ENCODE measurements at regions not wholly inside any gene's neighbourhood (a gene's known extent, or its start where the extent isn't known, plus 50 kb on each side); places are given as distances from the start of the nearest gene placed in this dataset.

GRCh38 chr13:88459331-88459730 is 788.2 kb downstream of the SLITRK5 start:
- peaks cover 11% of the 10 kb centered on the region for H3K4me1 Mint-ChIP-seq (ENCODE audit: low read depth, unreplicated experiment)
- H3K27me3 Mint-ChIP-seq (ENCODE audit: unreplicated experiment), result no peaks in the 10 kb centered on the region
- TF ChIP-seq CTCF (IDR thresholded peaks at IDR 0.05; ENCODE audit: partially characterized antibody, unreplicated experiment), result no peak
- H3K4me3 Mint-ChIP-seq (ENCODE audit: unreplicated experiment), result no peak overlapping the region
- H3K9me3 Mint-ChIP-seq (ENCODE audit: unreplicated experiment), result peaks cover 7% of the 10 kb centered on the region
- peak overlapping the region; percentile 40 for H3K27ac Mint-ChIP-seq (ENCODE audit: unreplicated experiment)
- DNase-seq, result no peak
- no peaks in the 10 kb centered on the region for H3K36me3 Mint-ChIP-seq (ENCODE audit: unreplicated experiment)

GRCh38 chr13:88461272-88462009 is 790.3 kb downstream of the SLITRK5 start:
- Mint-ChIP-seq H3K27me3 (ENCODE audit: unreplicated experiment) (no peaks in the 10 kb centered on the region), H3K27ac (ENCODE audit: unreplicated experiment) (no peak overlapping the region), H3K9me3 (ENCODE audit: unreplicated experiment) (peaks cover 7% of the 10 kb centered on the region), H3K36me3 (ENCODE audit: unreplicated experiment) (no peaks in the 10 kb centered on the region), H3K4me1 (ENCODE audit: low read depth, unreplicated experiment) (peaks cover 11% of the 10 kb centered on the region), H3K4me3 (ENCODE audit: unreplicated experiment) (no peak overlapping the region)
- no peak for TF ChIP-seq CTCF (IDR thresholded peaks at IDR 0.05; ENCODE audit: partially characterized antibody, unreplicated experiment)
- DNase-seq, result no peak

DNA sequence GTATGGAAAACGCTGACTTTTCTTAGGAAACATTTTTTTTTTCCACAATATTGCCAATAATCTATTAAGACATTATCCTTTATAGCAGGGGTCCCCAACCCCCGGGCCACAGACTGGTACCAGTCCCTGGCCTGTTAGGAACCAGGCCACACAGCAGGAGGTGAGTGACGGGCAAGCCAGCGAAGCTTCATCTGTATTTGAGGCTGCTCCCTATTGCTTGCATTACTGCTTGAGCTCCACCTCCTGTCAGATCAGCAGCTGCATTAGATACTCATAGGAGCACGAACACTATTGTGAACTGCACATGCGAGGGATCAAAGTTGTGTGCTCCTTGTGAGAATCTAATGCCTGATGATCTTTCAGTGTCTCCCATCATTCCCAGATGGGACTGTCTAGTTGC is 793.7 kb downstream of the SLITRK5 start:
- DNase-seq, result no peak
- no peak overlapping the region for H3K4me3 Mint-ChIP-seq (ENCODE audit: unreplicated experiment)
- H3K36me3 Mint-ChIP-seq (ENCODE audit: unreplicated experiment), result no peaks in the 10 kb centered on the region
- H3K4me1 Mint-ChIP-seq (ENCODE audit: low read depth, unreplicated experiment), result peaks cover 6% of the 10 kb centered on the region
- no peak for TF ChIP-seq CTCF (IDR thresholded peaks at IDR 0.05; ENCODE audit: partially characterized antibody, unreplicated experiment)
- H3K27ac Mint-ChIP-seq (ENCODE audit: unreplicated experiment), result no peak overlapping the region
- peaks cover 1% of the 10 kb centered on the region for H3K9me3 Mint-ChIP-seq (ENCODE audit: unreplicated experiment)
- H3K27me3 Mint-ChIP-seq (ENCODE audit: unreplicated experiment), result no peaks in the 10 kb centered on the region

DNA sequence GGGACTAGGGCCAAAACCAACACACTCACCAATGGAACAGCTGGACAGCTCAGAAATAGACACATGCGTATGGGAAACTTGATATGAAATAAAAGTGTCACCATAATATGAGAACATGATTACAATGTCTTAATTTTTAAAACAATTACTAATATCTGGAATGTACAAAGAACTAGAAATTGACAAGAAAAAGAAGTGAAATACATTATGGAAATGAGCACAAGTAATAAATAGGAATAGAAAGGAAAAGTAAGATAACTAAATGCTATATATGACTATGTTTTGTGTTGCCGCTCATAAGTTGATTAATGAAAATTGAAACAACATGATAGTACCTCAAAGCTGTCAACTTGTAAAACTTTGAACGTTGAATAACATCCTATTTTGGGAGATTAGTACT is 801.1 kb downstream of the SLITRK5 start:
- Mint-ChIP-seq H3K4me1 (ENCODE audit: low read depth, unreplicated experiment) (no peaks in the 10 kb centered on the region), H3K27ac (ENCODE audit: unreplicated experiment) (no peak overlapping the region), H3K36me3 (ENCODE audit: unreplicated experiment) (no peaks in the 10 kb centered on the region), H3K27me3 (ENCODE audit: unreplicated experiment) (no peaks in the 10 kb centered on the region), H3K9me3 (ENCODE audit: unreplicated experiment) (no peaks in the 10 kb centered on the region), H3K4me3 (ENCODE audit: unreplicated experiment) (no peak overlapping the region)
- TF ChIP-seq CTCF (IDR thresholded peaks at IDR 0.05; ENCODE audit: partially characterized antibody, unreplicated experiment), result no peak
- no peak for DNase-seq

DNA sequence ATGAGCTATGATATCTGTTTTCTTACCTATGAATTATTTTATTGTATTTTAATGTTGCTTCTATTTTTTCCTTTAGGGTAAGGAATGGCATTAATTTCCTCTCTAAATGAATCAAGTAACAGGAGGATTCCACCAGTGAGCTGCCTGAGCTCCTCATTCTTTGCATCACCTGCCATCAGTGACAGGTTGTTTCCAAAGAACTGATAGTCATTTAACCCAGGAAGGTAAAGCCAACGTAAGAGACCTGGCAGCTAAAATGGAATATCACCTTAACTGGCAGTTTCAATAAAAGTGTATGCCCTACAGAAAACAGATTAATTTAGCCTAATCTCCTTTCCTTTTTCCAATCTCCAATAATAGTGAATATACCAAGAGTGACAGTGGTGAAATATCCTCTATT is 812.0 kb downstream of the SLITRK5 start:
- peaks cover 5% of the 10 kb centered on the region for H3K36me3 Mint-ChIP-seq (ENCODE audit: unreplicated experiment)
- no peak for DNase-seq
- TF ChIP-seq CTCF (IDR thresholded peaks at IDR 0.05; ENCODE audit: partially characterized antibody, unreplicated experiment), result no peak
- H3K4me3 Mint-ChIP-seq (ENCODE audit: unreplicated experiment), result no peak overlapping the region
- H3K9me3 Mint-ChIP-seq (ENCODE audit: unreplicated experiment), result peaks cover 2% of the 10 kb centered on the region
- H3K4me1 Mint-ChIP-seq (ENCODE audit: low read depth, unreplicated experiment), result no peaks in the 10 kb centered on the region
- H3K27me3 Mint-ChIP-seq (ENCODE audit: unreplicated experiment), result no peaks in the 10 kb centered on the region
- no peak overlapping the region for H3K27ac Mint-ChIP-seq (ENCODE audit: unreplicated experiment)
